Nephron (organoid): ENCODE measurements at regions not wholly inside any gene's neighbourhood (a gene's known extent, or its start where the extent isn't known, plus 50 kb on each side); places are given as distances from the start of the nearest gene placed in this dataset.

Experiments
- H3K27ac Mint-ChIP-seq, 3 experiments: 2 replicates each; pipeline ENCODE4 v1.8.0; 2020; ENCODE audit warnings: mixed read lengths in 3 of 3, mild to moderate bottlenecking in 2 of 3, moderate library complexity in 1 of 3
- H3K27me3 Mint-ChIP-seq: 2 replicates; pipeline ENCODE4 v1.8.0; 2021; ENCODE audit warnings: low read depth, mild to moderate bottlenecking, moderate library complexity, mixed read lengths
- H3K36me3 Mint-ChIP-seq: 2 replicates; pipeline ENCODE4 v1.8.0; 2020; ENCODE audit warnings: low read depth, mixed read lengths
- H3K4me1 Mint-ChIP-seq: 2 replicates; pipeline ENCODE4 v1.8.0; 2020; ENCODE audit warnings: mixed read lengths
- H3K4me3 Mint-ChIP-seq, 3 experiments: 2 replicates each; pipeline ENCODE4 v1.8.0; 2020; ENCODE audit warnings: mild to moderate bottlenecking in 3 of 3, mixed read lengths in 3 of 3, moderate library complexity in 2 of 3
- H3K9me3 Mint-ChIP-seq: 2 replicates; pipeline ENCODE4 v1.8.0; 2020; ENCODE audit warnings: mixed read lengths
- TF ChIP-seq, protein P1 (sequence below), 3 experiments: fragments of 200-600 bp; sonication (generic); IDR thresholded peaks; one replicate each; pipeline ENCODE4 v1.5.0; 2021; ENCODE audit warnings: antibody characterized with exemption in 3 of 3; ENCODE audit not compliant: unreplicated experiment in 3 of 3

DNA sequence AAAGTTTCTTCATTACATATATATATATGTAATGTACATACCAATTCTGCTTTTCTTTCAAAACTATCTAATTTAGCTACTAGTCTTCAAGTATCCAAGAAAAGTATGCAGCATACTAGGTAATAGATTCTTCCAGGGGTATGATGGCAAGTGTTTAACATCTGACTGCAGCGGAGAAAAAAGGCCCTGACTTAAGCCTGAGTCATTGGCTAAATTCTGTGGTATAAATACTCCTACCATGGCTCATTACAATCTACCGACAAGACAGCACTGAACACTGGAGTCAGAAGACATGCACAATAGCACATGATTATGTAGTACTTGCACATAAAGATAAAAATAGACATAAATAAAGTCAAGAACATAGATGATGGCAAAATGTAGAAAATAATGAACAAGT lies 439.9 kb downstream of the BRINP1 start:
- Mint-ChIP-seq H3K9me3 (peaks cover 3% of the 10 kb centered on the region), H3K4me1 (peaks cover 4% of the 10 kb centered on the region), H3K27ac (no peak overlapping the region), H3K27me3 (no peaks in the 10 kb centered on the region), H3K4me3 (no peak overlapping the region), H3K36me3 (no peaks in the 10 kb centered on the region)
- TF ChIP-seq, protein P1, sequence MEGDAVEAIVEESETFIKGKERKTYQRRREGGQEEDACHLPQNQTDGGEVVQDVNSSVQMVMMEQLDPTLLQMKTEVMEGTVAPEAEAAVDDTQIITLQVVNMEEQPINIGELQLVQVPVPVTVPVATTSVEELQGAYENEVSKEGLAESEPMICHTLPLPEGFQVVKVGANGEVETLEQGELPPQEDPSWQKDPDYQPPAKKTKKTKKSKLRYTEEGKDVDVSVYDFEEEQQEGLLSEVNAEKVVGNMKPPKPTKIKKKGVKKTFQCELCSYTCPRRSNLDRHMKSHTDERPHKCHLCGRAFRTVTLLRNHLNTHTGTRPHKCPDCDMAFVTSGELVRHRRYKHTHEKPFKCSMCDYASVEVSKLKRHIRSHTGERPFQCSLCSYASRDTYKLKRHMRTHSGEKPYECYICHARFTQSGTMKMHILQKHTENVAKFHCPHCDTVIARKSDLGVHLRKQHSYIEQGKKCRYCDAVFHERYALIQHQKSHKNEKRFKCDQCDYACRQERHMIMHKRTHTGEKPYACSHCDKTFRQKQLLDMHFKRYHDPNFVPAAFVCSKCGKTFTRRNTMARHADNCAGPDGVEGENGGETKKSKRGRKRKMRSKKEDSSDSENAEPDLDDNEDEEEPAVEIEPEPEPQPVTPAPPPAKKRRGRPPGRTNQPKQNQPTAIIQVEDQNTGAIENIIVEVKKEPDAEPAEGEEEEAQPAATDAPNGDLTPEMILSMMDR (IDR thresholded peaks at IDR 0.05; ENCODE audit: unreplicated experiment in 3 of 3), result no peak

DNA sequence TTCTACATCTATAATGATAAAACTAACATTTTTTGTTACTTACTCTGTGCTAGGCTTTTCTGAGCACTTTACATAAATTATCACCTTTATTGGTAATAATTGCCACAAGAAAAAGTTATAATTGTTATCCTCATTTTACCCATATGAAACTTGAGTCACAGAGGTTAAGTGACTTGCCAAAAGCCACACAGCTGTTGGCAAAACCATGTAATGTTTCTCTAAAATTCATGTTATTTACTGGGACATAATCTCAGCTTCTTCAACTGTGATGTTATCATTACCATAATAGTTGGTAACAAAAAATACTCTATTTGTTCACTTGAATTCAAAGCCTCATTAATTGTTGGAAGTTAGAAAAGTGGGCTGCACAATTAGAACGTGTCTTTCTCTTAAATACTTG lies 437.3 kb downstream of the BRINP1 start:
- TF ChIP-seq, protein P1 (IDR thresholded peaks at IDR 0.05; ENCODE audit: unreplicated experiment in 3 of 3), result no peak
- Mint-ChIP-seq H3K36me3 (no peaks in the 10 kb centered on the region), H3K4me3 (no peak overlapping the region), H3K27me3 (no peaks in the 10 kb centered on the region), H3K9me3 (no peaks in the 10 kb centered on the region), H3K27ac (no peak overlapping the region), H3K4me1 (peaks cover 4% of the 10 kb centered on the region)

DNA sequence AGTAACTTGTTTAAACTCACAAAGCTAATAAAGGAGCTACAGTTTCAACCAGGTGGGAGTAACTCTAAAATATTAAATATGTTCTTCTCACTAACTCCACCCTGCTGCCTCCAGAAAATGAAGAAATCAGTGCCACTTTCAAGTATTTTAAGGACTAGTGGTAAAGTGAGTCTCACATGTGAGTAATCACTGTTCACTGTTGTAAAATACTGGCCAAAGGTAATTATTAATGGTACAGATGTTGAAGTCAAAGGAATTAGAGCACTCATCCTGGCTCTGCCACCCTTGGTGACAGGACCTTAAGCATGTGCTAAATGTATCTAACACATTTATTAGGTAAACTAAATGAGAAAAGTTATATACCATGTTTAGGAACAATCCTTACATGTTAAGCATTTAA lies 430.7 kb downstream of the BRINP1 start:
- Mint-ChIP-seq H3K36me3 (no peaks in the 10 kb centered on the region), H3K4me3 (no peak overlapping the region), H3K9me3 (no peaks in the 10 kb centered on the region), H3K27me3 (no peaks in the 10 kb centered on the region), H3K4me1 (no peaks in the 10 kb centered on the region), H3K27ac (no peak overlapping the region)
- TF ChIP-seq, protein P1 (IDR thresholded peaks at IDR 0.05; ENCODE audit: unreplicated experiment in 3 of 3), result no peak

DNA sequence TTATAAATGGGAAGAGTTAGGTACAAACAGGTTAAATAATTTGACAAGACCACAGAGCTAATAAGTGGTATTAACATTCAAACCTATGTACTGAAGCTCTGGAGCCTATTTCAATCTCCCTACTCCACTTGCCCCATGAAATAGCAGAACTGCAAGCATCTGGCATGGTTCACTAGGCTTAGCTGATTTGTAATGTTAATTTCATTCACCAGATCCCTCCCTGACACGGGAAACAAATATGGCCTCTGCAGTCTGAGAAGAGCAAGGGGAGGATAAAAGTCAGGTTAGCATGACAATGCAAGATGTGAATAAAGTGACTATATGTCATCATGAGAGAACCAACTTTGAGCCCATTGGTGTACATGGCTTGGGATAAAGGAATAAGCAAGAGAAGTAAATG lies 428.8 kb downstream of the BRINP1 start:
- H3K36me3 Mint-ChIP-seq, result no peaks in the 10 kb centered on the region
- no peaks in the 10 kb centered on the region for H3K27me3 Mint-ChIP-seq
- TF ChIP-seq, protein P1 (IDR thresholded peaks at IDR 0.05; ENCODE audit: unreplicated experiment in 3 of 3), result no peak
- H3K4me3 Mint-ChIP-seq, result no peak overlapping the region
- no peaks in the 10 kb centered on the region for H3K4me1 Mint-ChIP-seq
- no peak overlapping the region for H3K27ac Mint-ChIP-seq
- no peaks in the 10 kb centered on the region for H3K9me3 Mint-ChIP-seq

DNA sequence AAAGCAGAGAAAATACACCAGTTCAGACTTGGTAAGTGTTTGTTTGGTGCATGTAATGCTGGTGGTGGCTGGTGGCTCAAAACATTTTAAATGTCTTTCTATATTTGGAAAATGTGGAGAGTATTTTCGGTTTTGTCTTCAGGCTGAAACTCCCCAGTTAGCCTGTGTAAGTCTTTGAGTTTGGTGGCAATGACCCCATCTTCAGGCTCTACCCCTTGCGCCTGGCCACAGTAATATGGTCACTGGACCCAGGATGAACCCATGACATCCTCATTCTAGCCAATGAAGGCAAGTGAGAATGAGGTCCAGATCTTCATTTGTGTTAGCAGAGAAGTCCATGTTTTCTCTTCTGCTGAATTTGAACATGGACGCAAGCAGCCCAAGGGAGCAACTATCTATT lies 422.6 kb downstream of the BRINP1 start:
- no peaks in the 10 kb centered on the region for H3K4me1 Mint-ChIP-seq
- TF ChIP-seq, protein P1 (IDR thresholded peaks at IDR 0.05; ENCODE audit: unreplicated experiment in 3 of 3), result no peak
- H3K4me3 Mint-ChIP-seq, result no peak overlapping the region
- no peak overlapping the region for H3K27ac Mint-ChIP-seq
- no peaks in the 10 kb centered on the region for H3K27me3 Mint-ChIP-seq
- H3K9me3 Mint-ChIP-seq, result no peaks in the 10 kb centered on the region
- H3K36me3 Mint-ChIP-seq, result no peaks in the 10 kb centered on the region

DNA sequence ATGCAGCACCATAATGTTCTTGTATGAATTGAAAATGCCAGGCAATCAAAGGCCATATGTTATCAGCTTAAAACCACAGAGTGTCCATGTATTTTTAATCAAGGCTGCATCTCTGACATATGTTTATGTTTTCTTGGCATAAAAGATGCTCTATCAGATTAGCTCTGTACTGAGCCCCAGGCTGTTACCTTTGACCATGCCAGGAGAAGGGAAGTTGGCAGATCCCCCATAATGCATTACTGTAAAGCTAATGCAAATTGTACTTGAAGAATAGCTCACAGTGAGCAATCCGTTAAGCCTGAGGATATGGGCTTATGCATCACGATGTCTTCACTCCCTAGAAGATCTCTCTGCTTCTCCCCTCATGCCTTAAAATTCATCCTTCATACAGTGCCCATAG lies 414.4 kb downstream of the BRINP1 start:
- no peaks in the 10 kb centered on the region for H3K9me3 Mint-ChIP-seq
- no peak overlapping the region for H3K4me3 Mint-ChIP-seq
- H3K27me3 Mint-ChIP-seq, result no peaks in the 10 kb centered on the region
- H3K27ac Mint-ChIP-seq, result no peak overlapping the region
- H3K4me1 Mint-ChIP-seq, result peaks cover 5% of the 10 kb centered on the region
- TF ChIP-seq, protein P1 (IDR thresholded peaks at IDR 0.05; ENCODE audit: unreplicated experiment in 3 of 3), result no peak
- H3K36me3 Mint-ChIP-seq, result no peaks in the 10 kb centered on the region
